HepG2 (cell line): ENCODE measurements at regions not wholly inside any gene's neighbourhood (a gene's known extent, or its start where the extent isn't known, plus 50 kb on each side); places are given as distances from the start of the nearest gene placed in this dataset.

ENCODE experiments used
- ATAC-seq: fragments of 200-7000 bp; cut with Tn5 transposase; 3 replicates; pipeline ENCODE4 v1.9.1; 2020; ENCODE audit warnings: mild to moderate bottlenecking, moderate library complexity
- BruUV-seq: library from RNA; stranded (reverse); fragments of 400-500 nt; replicated peaks from 2 replicates; lab custom pipeline; 2021; lab: Mats Ljungman, UMichigan
- CTCF ChIA-PET: fragments of 300-600 bp; formaldehyde crosslinking; extraction: SDS; loops from one replicate; lab custom pipeline; 2021; ENCODE audit warnings: low total read pairs, inconsistent platforms, low intra/inter-chr PET ratio; lab: Yijun Ruan, JAX
- POLR2A ChIA-PET: fragments of 350-600 bp; sonication (Branson Sonifier 250); formaldehyde crosslinking; loops from one replicate; lab custom pipeline; 2020; ENCODE audit warnings: antibody characterized with exemption, inconsistent platforms; lab: Yijun Ruan, JAX
- DNase-seq: peaks from one replicate; pipeline ENCODE4 v3.0.0-alpha.2; 2015; ENCODE audit warnings: low spot score
- FAIRE-seq: peaks from 3 replicates; lab custom pipeline; 2011; peaks lifted over from hg19 to GRCh38; lab: Jason Lieb, UNC
- H2AFZ ChIP-seq: one replicate; pipeline ENCODE4 v1.6.1; 2011; ENCODE audit warnings: low read length, inconsistent platforms
- H3K27ac ChIP-seq: fragments of 300-600 bp; 3 replicates; pipeline ENCODE4 v1.8.0; 2011; ENCODE audit warnings: mixed run types, mild to moderate bottlenecking, mixed read lengths, low read length, inconsistent platforms; ENCODE audit not compliant: insufficient read depth; ENCODE audit errors: extremely low read length
- H3K27me3 ChIP-seq, 2 experiments: fragments of 200-600 bp in 1 of 2; 2 replicates in 1 of 2; 3 replicates in 1 of 2; pipeline versions ENCODE4 v1.6.0 to v1.8.0; 2011; ENCODE audit warnings: low read length in 2 of 2, mild to moderate bottlenecking in 2 of 2, moderate library complexity in 2 of 2, inconsistent platforms in 1 of 2; ENCODE audit not compliant: insufficient read depth in 2 of 2, control insufficient read depth in 1 of 2
- H3K36me3 ChIP-seq, 2 experiments: fragments of 200-600 bp in 1 of 2; replicated peaks in 1 of 2; 2 replicates in 1 of 2; 3 replicates in 1 of 2; pipeline versions ENCODE4 v1.5.1 to v1.8.0; 2011; ENCODE audit warnings: low read length in 2 of 2, inconsistent platforms in 1 of 2; ENCODE audit not compliant: insufficient read depth in 2 of 2, control insufficient read depth in 1 of 2
- H3K4me1 ChIP-seq: 2 replicates; pipeline ENCODE4 v1.5.1; 2012; ENCODE audit warnings: low read length, inconsistent platforms; ENCODE audit not compliant: insufficient read depth
- H3K4me2 ChIP-seq: 2 replicates; pipeline ENCODE4 v1.6.0; 2011; ENCODE audit warnings: low read depth, low read length, inconsistent platforms
- H3K4me3 ChIP-seq, 3 experiments: fragments of 200-600 bp in 1 of 3; sonication (generic), shearing (Covaris generic) in 1 of 3; replicated peaks in 1 of 3; 2 replicates each; pipeline ENCODE4 v1.5.1; 2011 to 2016; ENCODE audit warnings: low read length in 3 of 3, inconsistent platforms in 2 of 3, low read depth in 2 of 3, mild to moderate bottlenecking in 2 of 3, control low read depth in 1 of 3, mixed read lengths in 1 of 3; ENCODE audit not compliant: insufficient read depth in 1 of 3
- H3K79me2 ChIP-seq: one replicate; pipeline ENCODE4 v1.6.1; 2011; ENCODE audit warnings: low read length, inconsistent platforms; ENCODE audit not compliant: insufficient read depth
- H3K9ac ChIP-seq: 2 replicates; pipeline ENCODE4 v1.6.0; 2011; ENCODE audit warnings: mild to moderate bottlenecking, low read depth, low read length, inconsistent platforms; ENCODE audit not compliant: insufficient read depth
- H3K9me3 ChIP-seq: 2 replicates; pipeline ENCODE4 v1.5.1; 2012; ENCODE audit warnings: mild to moderate bottlenecking, low read length
- H4K20me1 ChIP-seq: 2 replicates; pipeline ENCODE4 v1.6.0; 2011; ENCODE audit warnings: inconsistent platforms, mild to moderate bottlenecking, low read length, moderate library complexity; ENCODE audit not compliant: insufficient read depth
- AGO2 ChIP-seq: fragments of 200-400 bp; formaldehyde crosslinking; optimal IDR thresholded peaks from 2 replicates; pipeline ENCODE3; 2017; ENCODE audit warnings: mild to moderate bottlenecking, low read depth, low read length, moderate library complexity
- DMAP1 ChIP-seq: IDR thresholded peaks from 2 replicates; pipeline ENCODE4 v1.6.1; 2016
- DNMT3B ChIP-seq: conservative IDR thresholded peaks from 2 replicates; pipeline ENCODE4 v1.6.1; 2016; ENCODE audit warnings: missing biosample characterization, control low read depth
- ESRRA ChIP-seq: sonication (generic); formaldehyde crosslinking; IDR thresholded peaks from 2 replicates; pipeline ENCODE4 v1.5.1; 2020; ENCODE audit warnings: mild to moderate bottlenecking, low read depth, missing genetic modification reagents
- U2AF2 ChIP-seq: fragments of 200-400 bp; formaldehyde crosslinking; IDR thresholded peaks from 2 replicates; pipeline ENCODE4 v1.6.1; 2017; ENCODE audit warnings: low read depth, mild to moderate bottlenecking, low read length
- XBP1 ChIP-seq: sonication (generic); formaldehyde crosslinking; IDR thresholded peaks from 2 replicates; pipeline ENCODE4 v1.5.0; 2020; ENCODE audit warnings: missing genetic modification reagents
- ZFP41 ChIP-seq: sonication (generic); formaldehyde crosslinking; IDR thresholded peaks from 2 replicates; pipeline ENCODE4 v1.4.0; 2020; ENCODE audit warnings: mild to moderate bottlenecking, missing genetic modification reagents, borderline replicate concordance
- ZNF235 ChIP-seq: sonication (generic); formaldehyde crosslinking; IDR thresholded peaks from 2 replicates; pipeline ENCODE4 v1.8.1; 2023; ENCODE audit warnings: mild to moderate bottlenecking, missing genetic modification reagents, borderline replicate concordance
- ZNF260 ChIP-seq: sonication (generic); formaldehyde crosslinking; IDR thresholded peaks from 2 replicates; pipeline ENCODE4 v1.4.0; 2020; ENCODE audit warnings: missing genetic modification reagents, low read depth, mild to moderate bottlenecking, borderline replicate concordance
- ZNF317 ChIP-seq: sonication (generic); formaldehyde crosslinking; IDR thresholded peaks from 2 replicates; pipeline ENCODE4 v1.5.0; 2020; ENCODE audit warnings: mild to moderate bottlenecking, missing genetic modification reagents
- ZNF460 ChIP-seq: sonication (generic); formaldehyde crosslinking; IDR thresholded peaks from 2 replicates; pipeline ENCODE4 v1.5.1; 2020; ENCODE audit warnings: missing genetic modification reagents, mild to moderate bottlenecking, borderline replicate concordance
- ZNF558 ChIP-seq: sonication (generic); formaldehyde crosslinking; IDR thresholded peaks from 2 replicates; pipeline ENCODE4 v1.9.0; 2022; ENCODE audit warnings: mild to moderate bottlenecking, missing genetic modification reagents, borderline replicate concordance
- ZNF766 ChIP-seq: sonication (generic); formaldehyde crosslinking; IDR thresholded peaks from 2 replicates; pipeline ENCODE4 v1.5.0; 2020; ENCODE audit warnings: missing genetic modification reagents, borderline replicate concordance
- WGBS: methylation state at CpG from one replicate; pipeline ENCODE4 v1.1.6; 2017; ENCODE audit warnings: low lambda C conversion rate; 5-methylcytosine and 5-hydroxymethylcytosine counted together
- in situ Hi-C: cut with HindIII; loops from 2 replicates; pipeline ENCODE4 v1.10.0; 2017; ENCODE audit warnings: low pct_unique_long_range_greater_than_20kb; ENCODE audit not compliant: extremely low pct_ligation_motif_present
- intact Hi-C: fragments of 100-400 bp; cut with micrococcal nuclease; formaldehyde crosslinking; loops from one replicate; pipeline ENCODE4 v1.10.0; 2022; ENCODE audit not compliant: unreplicated experiment
- TF ChIP-seq, protein P1 (sequence below): sonication (generic); formaldehyde crosslinking; IDR thresholded peaks from 2 replicates; pipeline ENCODE4 v1.5.0; 2020; ENCODE audit warnings: missing genetic modification reagents
- TF ChIP-seq, protein P2 (sequence below): sonication (generic); formaldehyde crosslinking; IDR thresholded peaks from 2 replicates; pipeline ENCODE4 v1.4.0; 2020; ENCODE audit warnings: mild to moderate bottlenecking, missing genetic modification reagents
- TF ChIP-seq, protein P3 (sequence below): sonication (generic); formaldehyde crosslinking; IDR thresholded peaks from 2 replicates; pipeline ENCODE4 v1.9.0; 2021; ENCODE audit warnings: missing genetic modification reagents, mild to moderate bottlenecking, borderline replicate concordance
- TF ChIP-seq, protein P4 (sequence below): IDR thresholded peaks from 2 replicates; pipeline ENCODE4 v1.6.1; 2016
- TF ChIP-seq, protein P5 (sequence below): sonication (generic); formaldehyde crosslinking; IDR thresholded peaks from 2 replicates; pipeline ENCODE4 v1.8.0; 2022; ENCODE audit warnings: mild to moderate bottlenecking, missing genetic modification reagents, moderate library complexity

DNA sequence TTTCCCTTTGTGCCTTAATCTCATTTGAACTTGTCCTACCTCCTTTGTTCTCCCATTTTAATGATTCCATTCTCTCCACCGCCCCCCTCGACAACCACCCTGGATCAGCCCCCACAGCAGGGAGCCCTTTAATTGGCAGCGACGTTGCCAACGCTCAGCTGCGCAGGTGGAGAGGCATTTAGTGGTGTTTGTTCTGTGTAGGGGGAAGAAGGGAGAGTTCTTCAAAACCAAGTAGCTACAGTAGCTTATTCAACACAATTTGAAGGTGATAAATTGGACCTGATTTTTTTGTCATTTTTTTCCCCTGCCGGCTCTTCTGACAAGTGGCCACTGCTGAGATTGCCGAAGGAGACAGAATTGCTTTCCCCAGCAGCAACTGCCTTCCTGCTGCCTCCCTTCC lies 499.1 kb downstream of the CDK5RAP2 start:
- 50% methylated on average over 8 of the region's 8 CpGs for WGBS
- in situ Hi-C loops: no loop called here
- FAIRE-seq: no peak

More for the DNA sequence above, 499.1 kb downstream of the CDK5RAP2 start:
- Histone ChIP-seq H2AFZ (no peak overlapping the region), H3K27me3 (no peaks in the 10 kb centered on the region), H3K27ac (no peak overlapping the region), H3K4me3 (no peak overlapping the region), H3K4me2 (no peak overlapping the region), H3K4me1 (no peaks in the 10 kb centered on the region), H3K9me3 (no peaks in the 10 kb centered on the region), H3K79me2 (no peaks in the 10 kb centered on the region), H4K20me1 (no peaks in the 10 kb centered on the region), H3K9ac (no peak overlapping the region), H3K36me3 (no peaks in the 10 kb centered on the region)
- POLR2A ChIA-PET: no interaction called here
- CTCF ChIA-PET: no interaction called here
- BruUV-seq: no TSS peak
- no peak for ATAC-seq
- TF ChIP-seq, protein P1, sequence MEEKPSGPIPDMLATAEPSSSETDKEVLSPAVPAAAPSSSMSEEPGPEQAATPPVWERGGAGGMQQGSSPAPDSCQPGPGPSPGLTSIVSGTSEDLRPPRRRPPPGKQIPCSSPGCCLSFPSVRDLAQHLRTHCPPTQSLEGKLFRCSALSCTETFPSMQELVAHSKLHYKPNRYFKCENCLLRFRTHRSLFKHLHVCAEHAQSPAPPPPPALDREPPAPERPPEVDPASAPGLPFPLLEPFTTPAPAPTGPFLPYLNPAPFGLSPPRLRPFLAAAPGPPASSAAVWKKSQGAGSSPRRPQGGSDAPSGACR: no peak
- TF ChIP-seq, protein P2, sequence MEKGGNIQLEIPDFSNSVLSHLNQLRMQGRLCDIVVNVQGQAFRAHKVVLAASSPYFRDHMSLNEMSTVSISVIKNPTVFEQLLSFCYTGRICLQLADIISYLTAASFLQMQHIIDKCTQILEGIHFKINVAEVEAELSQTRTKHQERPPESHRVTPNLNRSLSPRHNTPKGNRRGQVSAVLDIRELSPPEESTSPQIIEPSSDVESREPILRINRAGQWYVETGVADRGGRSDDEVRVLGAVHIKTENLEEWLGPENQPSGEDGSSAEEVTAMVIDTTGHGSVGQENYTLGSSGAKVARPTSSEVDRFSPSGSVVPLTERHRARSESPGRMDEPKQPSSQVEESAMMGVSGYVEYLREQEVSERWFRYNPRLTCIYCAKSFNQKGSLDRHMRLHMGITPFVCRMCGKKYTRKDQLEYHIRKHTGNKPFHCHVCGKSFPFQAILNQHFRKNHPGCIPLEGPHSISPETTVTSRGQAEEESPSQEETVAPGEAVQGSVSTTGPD (CRISPR knock-in tag): no peak
- TF ChIP-seq, protein P3, sequence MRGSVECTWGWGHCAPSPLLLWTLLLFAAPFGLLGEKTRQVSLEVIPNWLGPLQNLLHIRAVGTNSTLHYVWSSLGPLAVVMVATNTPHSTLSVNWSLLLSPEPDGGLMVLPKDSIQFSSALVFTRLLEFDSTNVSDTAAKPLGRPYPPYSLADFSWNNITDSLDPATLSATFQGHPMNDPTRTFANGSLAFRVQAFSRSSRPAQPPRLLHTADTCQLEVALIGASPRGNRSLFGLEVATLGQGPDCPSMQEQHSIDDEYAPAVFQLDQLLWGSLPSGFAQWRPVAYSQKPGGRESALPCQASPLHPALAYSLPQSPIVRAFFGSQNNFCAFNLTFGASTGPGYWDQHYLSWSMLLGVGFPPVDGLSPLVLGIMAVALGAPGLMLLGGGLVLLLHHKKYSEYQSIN (CRISPR knock-in tag): no peak
- TF ChIP-seq, protein P4, sequence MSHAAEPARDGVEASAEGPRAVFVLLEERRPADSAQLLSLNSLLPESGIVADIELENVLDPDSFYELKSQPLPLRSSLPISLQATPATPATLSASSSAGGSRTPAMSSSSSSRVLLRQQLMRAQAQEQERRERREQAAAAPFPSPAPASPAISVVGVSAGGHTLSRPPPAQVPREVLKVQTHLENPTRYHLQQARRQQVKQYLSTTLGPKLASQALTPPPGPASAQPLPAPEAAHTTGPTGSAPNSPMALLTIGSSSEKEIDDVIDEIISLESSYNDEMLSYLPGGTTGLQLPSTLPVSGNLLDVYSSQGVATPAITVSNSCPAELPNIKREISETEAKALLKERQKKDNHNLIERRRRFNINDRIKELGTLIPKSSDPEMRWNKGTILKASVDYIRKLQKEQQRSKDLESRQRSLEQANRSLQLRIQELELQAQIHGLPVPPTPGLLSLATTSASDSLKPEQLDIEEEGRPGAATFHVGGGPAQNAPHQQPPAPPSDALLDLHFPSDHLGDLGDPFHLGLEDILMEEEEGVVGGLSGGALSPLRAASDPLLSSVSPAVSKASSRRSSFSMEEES: no peak
- TF ChIP-seq ZNF460 (CRISPR knock-in tag) (no peak), DMAP1 (CRISPR knock-in tag) (no peak), ZNF317 (CRISPR knock-in tag) (no peak), ZNF235 (CRISPR knock-in tag) (no peak), XBP1 (CRISPR knock-in tag) (no peak), U2AF2 (no peak), AGO2 (no peak), ZNF260 (CRISPR knock-in tag) (no peak), ZNF558 (CRISPR knock-in tag) (no peak), ZNF766 (no peak), ZFP41 (CRISPR knock-in tag) (no peak), ESRRA (CRISPR knock-in tag) (no peak), DNMT3B (CRISPR knock-in tag) (no peak)
- TF ChIP-seq, protein P5, sequence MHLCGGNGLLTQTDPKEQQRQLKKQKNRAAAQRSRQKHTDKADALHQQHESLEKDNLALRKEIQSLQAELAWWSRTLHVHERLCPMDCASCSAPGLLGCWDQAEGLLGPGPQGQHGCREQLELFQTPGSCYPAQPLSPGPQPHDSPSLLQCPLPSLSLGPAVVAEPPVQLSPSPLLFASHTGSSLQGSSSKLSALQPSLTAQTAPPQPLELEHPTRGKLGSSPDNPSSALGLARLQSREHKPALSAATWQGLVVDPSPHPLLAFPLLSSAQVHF: no peak
- intact Hi-C loops: no loop called here
- DNase-seq: no peak
